HCT116 (cell line): ENCODE measurements at regions not wholly inside any gene's neighbourhood (a gene's known extent, or its start where the extent isn't known, plus 50 kb on each side); places are given as distances from the start of the nearest gene placed in this dataset.

Experiments
- ATAC-seq: fragments of 200-7000 bp; cut with Tn5 transposase; 2 replicates; pipeline ENCODE4 v1.9.1; 2020; ENCODE audit warnings: mild to moderate bottlenecking, moderate library complexity
- BruUV-seq: library from RNA; stranded (reverse); fragments of 400-500 nt; replicated peaks from 2 replicates; lab custom pipeline; 2021; lab: Mats Ljungman, UMichigan
- CTCF ChIA-PET: fragments of 300-600 bp; sonication (Branson Sonifier 250); formaldehyde crosslinking; loops from one replicate; lab custom pipeline; 2021; ENCODE audit warnings: antibody characterized with exemption; lab: Charles Lee
- POLR2A ChIA-PET: fragments of 300-600, 350-600 bp; sonication (Branson Sonifier 250); formaldehyde crosslinking; loops from one replicate; lab custom pipeline; 2021; ENCODE audit warnings: antibody characterized with exemption; lab: Charles Lee
- RAD21 ChIA-PET, 2 experiments: fragments of 300-600 bp; sonication (Branson Sonifier 250); formaldehyde crosslinking; loops; one replicate each; lab custom pipeline; 2023; ENCODE audit warnings: low total read pairs in 2 of 2; ENCODE audit not compliant: uncharacterized antibody in 2 of 2, unreplicated experiment in 2 of 2, low non-redundant PET in 1 of 2; lab: Charles Lee
- DNase-seq: peaks from one replicate; pipeline ENCODE4 v3.0.0-alpha.2; 2010; ENCODE audit warnings: low read depth, low spot score
- H2AFZ ChIP-seq: fragments of 200-600 bp; shearing (Covaris generic), sonication (generic); 2 replicates; pipeline ENCODE4 v1.6.1; 2017; ENCODE audit warnings: low read depth, mixed run types, mixed read lengths, antibody characterized with exemption, low read length; ENCODE audit not compliant: poor library complexity, severe bottlenecking
- H3K27ac ChIP-seq: 2 replicates; pipeline ENCODE4 v1.5.1; 2012; ENCODE audit warnings: low read depth, low read length
- H3K27me3 ChIP-seq: fragments of 200-600 bp; sonication (generic); 2 replicates; pipeline ENCODE4 v1.6.1; 2016; ENCODE audit warnings: mixed run types, low read length, mixed read lengths; ENCODE audit not compliant: insufficient read depth
- H3K36me3 ChIP-seq, 2 experiments: fragments of 200-500 bp in 1 of 2; fragments of 200-600 bp in 1 of 2; sonication (Bioruptor generic) in 1 of 2; sonication (generic) in 1 of 2; 2 replicates each; pipeline versions ENCODE4 v1.5.1 to v1.6.1; 2014 to 2016; ENCODE audit warnings: low read length in 2 of 2, inconsistent platforms in 1 of 2, mixed read lengths in 1 of 2, mixed run types in 1 of 2; ENCODE audit not compliant: insufficient read depth in 2 of 2, control insufficient read depth in 1 of 2
- H3K4me1 ChIP-seq, 2 experiments: fragments of 200-600 bp in 1 of 2; sonication (generic) in 1 of 2; 2 replicates each; pipeline versions ENCODE4 v1.5.1 to v1.6.1; 2012 to 2017; ENCODE audit warnings: low read length in 2 of 2, inconsistent platforms in 1 of 2, mild to moderate bottlenecking in 1 of 2, mixed read lengths in 1 of 2, mixed run types in 1 of 2, moderate library complexity in 1 of 2; ENCODE audit not compliant: insufficient read depth in 2 of 2, control insufficient read depth in 1 of 2
- H3K4me2 ChIP-seq: fragments of 200-600 bp; sonication (generic); 2 replicates; pipeline ENCODE4 v1.6.1; 2017; ENCODE audit warnings: mixed run types, low read length, mixed read lengths
- H3K4me3 ChIP-seq, 2 experiments: fragments of 200-600 bp in 1 of 2; sonication (generic) in 1 of 2; replicated peaks in 1 of 2; 2 replicates each; pipeline ENCODE4 v1.5.1; 2011 to 2016; ENCODE audit warnings: low read length in 2 of 2, control low read depth in 1 of 2, low read depth in 1 of 2, mild to moderate bottlenecking in 1 of 2, mixed read lengths in 1 of 2, mixed run types in 1 of 2
- H3K79me2 ChIP-seq: fragments of 200-600 bp; sonication (generic); 2 replicates; pipeline ENCODE4 v1.6.1; 2017; ENCODE audit warnings: mild to moderate bottlenecking, mixed run types, low read length, moderate library complexity, mixed read lengths; ENCODE audit not compliant: insufficient read depth
- H3K9ac ChIP-seq: fragments of 200-600 bp; sonication (generic); 2 replicates; pipeline ENCODE4 v1.6.1; 2016; ENCODE audit warnings: low read length, mixed read lengths
- H3K9me2 ChIP-seq: fragments of 200-600 bp; sonication (generic), shearing (Covaris generic); 2 replicates; pipeline ENCODE4 v1.6.1; 2017; ENCODE audit warnings: mixed run types, mild to moderate bottlenecking, moderate library complexity; ENCODE audit not compliant: insufficient read depth
- H3K9me3 ChIP-seq, 2 experiments: fragments of 200-500 bp in 1 of 2; fragments of 200-600 bp in 1 of 2; sonication (Bioruptor generic) in 1 of 2; sonication (generic) in 1 of 2; 2 replicates each; pipeline ENCODE4 v1.6.1; 2014 to 2017; ENCODE audit warnings: low read length in 2 of 2, mixed read lengths in 2 of 2, inconsistent platforms in 1 of 2, low read depth in 1 of 2, mild to moderate bottlenecking in 1 of 2, mixed run types in 1 of 2, moderate library complexity in 1 of 2; ENCODE audit not compliant: control insufficient read depth in 1 of 2, insufficient read depth in 1 of 2
- H4K20me1 ChIP-seq: fragments of 200-600 bp; sonication (generic), shearing (Covaris generic); 2 replicates; pipeline ENCODE4 v1.6.1; 2017; ENCODE audit warnings: mixed run types, mild to moderate bottlenecking, moderate library complexity; ENCODE audit not compliant: insufficient read depth
- ELF1 ChIP-seq: IDR thresholded peaks from 2 replicates; pipeline ENCODE4 v1.6.1; 2012; ENCODE audit warnings: low read depth, borderline replicate concordance
- EZH2 ChIP-seq: fragments of 200-600 bp; sonication (generic); IDR thresholded peaks from 2 replicates; pipeline ENCODE4 v1.6.1; 2017; ENCODE audit warnings: antibody characterized with exemption, mixed run types
- EZH2phosphoT487 ChIP-seq: fragments of 200-600 bp; IDR thresholded peaks from 2 replicates; pipeline ENCODE4 v1.6.1; 2018; ENCODE audit warnings: antibody characterized with exemption, borderline replicate concordance
- POLR2A ChIP-seq: IDR thresholded peaks from 2 replicates; pipeline ENCODE4 v1.7.0; 2011; ENCODE audit warnings: borderline replicate concordance; ENCODE audit not compliant: insufficient read depth, insufficient read length; ENCODE audit errors: extremely low read depth
- RAD21 ChIP-seq: IDR thresholded peaks from 2 replicates; pipeline ENCODE4 v1.6.1; 2012; ENCODE audit warnings: low read depth, mild to moderate bottlenecking
- SP1 ChIP-seq: IDR thresholded peaks from 2 replicates; pipeline ENCODE4 v1.6.1; 2012; ENCODE audit warnings: low read depth
- TCF7L2 ChIP-seq: IDR thresholded peaks from 2 replicates; pipeline ENCODE4 v1.7.0; 2011; ENCODE audit warnings: borderline replicate concordance, inconsistent platforms; ENCODE audit not compliant: insufficient read depth, insufficient read length; ENCODE audit errors: extremely low read depth
- ZBTB33 ChIP-seq: IDR thresholded peaks from 2 replicates; pipeline ENCODE4 v1.6.1; 2011; ENCODE audit warnings: mild to moderate bottlenecking, low read length, moderate library complexity; ENCODE audit not compliant: insufficient replicate concordance; ENCODE audit errors: extremely low read depth
- ZNF274 ChIP-seq: fragments of 200-500 bp; sonication (Bioruptor generic); IDR thresholded peaks from 2 replicates; pipeline ENCODE4 v1.6.1; 2014; ENCODE audit warnings: mild to moderate bottlenecking, low read depth, low read length, inconsistent platforms
- intact Hi-C: fragments of 100-400 bp; cut with micrococcal nuclease; formaldehyde crosslinking; loops from 2 replicates; pipeline ENCODE4 v1.10.0; 2022
- TF ChIP-seq, protein P1 (sequence below): IDR thresholded peaks from 2 replicates; pipeline ENCODE4 v1.6.1; 2012
- TF ChIP-seq, protein P2 (sequence below): IDR thresholded peaks from 2 replicates; pipeline ENCODE4 v1.6.1; 2012; ENCODE audit warnings: low read depth

- TF ChIP-seq, protein P1, sequence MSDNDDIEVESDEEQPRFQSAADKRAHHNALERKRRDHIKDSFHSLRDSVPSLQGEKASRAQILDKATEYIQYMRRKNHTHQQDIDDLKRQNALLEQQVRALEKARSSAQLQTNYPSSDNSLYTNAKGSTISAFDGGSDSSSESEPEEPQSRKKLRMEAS: no peak
- no peak for TF ChIP-seq EZH2
- no peak for TF ChIP-seq TCF7L2
- TF ChIP-seq ELF1: no peak
- TF ChIP-seq ZBTB33: no peak
- no peak for TF ChIP-seq ZNF274
- TF ChIP-seq EZH2phosphoT487: no peak
- TF ChIP-seq RAD21: no peak
- TF ChIP-seq, protein P2, sequence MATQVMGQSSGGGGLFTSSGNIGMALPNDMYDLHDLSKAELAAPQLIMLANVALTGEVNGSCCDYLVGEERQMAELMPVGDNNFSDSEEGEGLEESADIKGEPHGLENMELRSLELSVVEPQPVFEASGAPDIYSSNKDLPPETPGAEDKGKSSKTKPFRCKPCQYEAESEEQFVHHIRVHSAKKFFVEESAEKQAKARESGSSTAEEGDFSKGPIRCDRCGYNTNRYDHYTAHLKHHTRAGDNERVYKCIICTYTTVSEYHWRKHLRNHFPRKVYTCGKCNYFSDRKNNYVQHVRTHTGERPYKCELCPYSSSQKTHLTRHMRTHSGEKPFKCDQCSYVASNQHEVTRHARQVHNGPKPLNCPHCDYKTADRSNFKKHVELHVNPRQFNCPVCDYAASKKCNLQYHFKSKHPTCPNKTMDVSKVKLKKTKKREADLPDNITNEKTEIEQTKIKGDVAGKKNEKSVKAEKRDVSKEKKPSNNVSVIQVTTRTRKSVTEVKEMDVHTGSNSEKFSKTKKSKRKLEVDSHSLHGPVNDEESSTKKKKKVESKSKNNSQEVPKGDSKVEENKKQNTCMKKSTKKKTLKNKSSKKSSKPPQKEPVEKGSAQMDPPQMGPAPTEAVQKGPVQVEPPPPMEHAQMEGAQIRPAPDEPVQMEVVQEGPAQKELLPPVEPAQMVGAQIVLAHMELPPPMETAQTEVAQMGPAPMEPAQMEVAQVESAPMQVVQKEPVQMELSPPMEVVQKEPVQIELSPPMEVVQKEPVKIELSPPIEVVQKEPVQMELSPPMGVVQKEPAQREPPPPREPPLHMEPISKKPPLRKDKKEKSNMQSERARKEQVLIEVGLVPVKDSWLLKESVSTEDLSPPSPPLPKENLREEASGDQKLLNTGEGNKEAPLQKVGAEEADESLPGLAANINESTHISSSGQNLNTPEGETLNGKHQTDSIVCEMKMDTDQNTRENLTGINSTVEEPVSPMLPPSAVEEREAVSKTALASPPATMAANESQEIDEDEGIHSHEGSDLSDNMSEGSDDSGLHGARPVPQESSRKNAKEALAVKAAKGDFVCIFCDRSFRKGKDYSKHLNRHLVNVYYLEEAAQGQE: no peak
- TF ChIP-seq SP1: no peak
- TF ChIP-seq POLR2A: no peak
- TF ChIP-seq, all 23 proteins: peak for 0
- ChIA-PET POLR2A (no interaction called here), CTCF (no interaction called here), RAD21 (no interaction called here)
- H4K20me1 ChIP-seq: no peaks in the 10 kb centered on the region
- H3K9me3 ChIP-seq: no peaks in the 10 kb centered on the region
- no peak overlapping the region for H2AFZ ChIP-seq
- no peak overlapping the region for H3K9ac ChIP-seq
- no TSS peak for BruUV-seq
- H3K4me1 ChIP-seq: no peaks in the 10 kb centered on the region
- H3K36me3 ChIP-seq: no peaks in the 10 kb centered on the region
- no peaks in the 10 kb centered on the region; the same call in 1 of the 2 replicates for H3K27me3 ChIP-seq
- no peak overlapping the region for H3K4me2 ChIP-seq
- H3K4me3 ChIP-seq: no peak overlapping the region
- ATAC-seq (no peak), DNase-seq (no peak)
- no peak overlapping the region for H3K27ac ChIP-seq
- H3K9me2 ChIP-seq: no peaks in the 10 kb centered on the region
- no peaks in the 10 kb centered on the region for H3K79me2 ChIP-seq
- intact Hi-C loops: no loop called here
These were observed 66.1 kb upstream of the JCAD start for GRCh38 chr10:30125496-30125895.
